Fibroblast of mammary gland (primary cell): ENCODE measurements at regions not wholly inside any gene's neighbourhood (a gene's known extent, or its start where the extent isn't known, plus 50 kb on each side); places are given as distances from the start of the nearest gene placed in this dataset.
"Not testable (repeated sequence)": the region's sequence is repeated elsewhere in the genome, so short reads cannot be mapped to it uniquely, and the experiment has no call there.

ENCODE experiments used
- DNase-seq: peaks from one replicate; pipeline ENCODE4 v3.0.0-alpha.2; 2010; ENCODE audit warnings: low read depth
- H3K4me3 ChIP-seq: 2 replicates; pipeline ENCODE4 v1.5.1; 2011; ENCODE audit warnings: low read depth, mild to moderate bottlenecking, low read length, moderate library complexity; ENCODE audit not compliant: control insufficient read depth
- CTCF ChIP-seq: conservative IDR thresholded peaks from 2 replicates; pipeline ENCODE4 v1.5.1; 2011; ENCODE audit warnings: low read depth, low read length, inconsistent platforms; ENCODE audit not compliant: control insufficient read depth, insufficient read depth

- H3K4me3 ChIP-seq: no peak overlapping the region
- DNase-seq: no peak
- no peak for TF ChIP-seq CTCF
These were observed 74.2 kb upstream of the N4BP1 start for GRCh38 chr16:48684148-48684547.

GRCh38 chr16:48682971-48683370 lies 73.0 kb upstream of the N4BP1 start:
- H3K4me3 ChIP-seq: no peak overlapping the region
- TF ChIP-seq CTCF: no peak
- no peak for DNase-seq

- no peak for TF ChIP-seq CTCF
- H3K4me3 ChIP-seq: no peak overlapping the region
- DNase-seq: peak; percentile 2
These were observed 71.5 kb upstream of the N4BP1 start for GRCh38 chr16:48681520-48681919.

GRCh38 chr16:48680881-48681280 lies 70.9 kb upstream of the N4BP1 start:
- TF ChIP-seq CTCF: no peak
- DNase-seq: no peak
- H3K4me3 ChIP-seq: no peak overlapping the region

- DNase-seq: peak; percentile 50
- no peak for TF ChIP-seq CTCF
- no peak overlapping the region for H3K4me3 ChIP-seq
These were observed 66.9 kb upstream of the N4BP1 start for GRCh38 chr16:48676836-48677235.

- not testable (repeated sequence) for H3K4me3 ChIP-seq, DNase-seq
These were observed 58.2 kb upstream of the N4BP1 start for GRCh38 chr16:48668184-48668583.

- DNase-seq: no peak
- no peak for TF ChIP-seq CTCF
- no peak overlapping the region for H3K4me3 ChIP-seq
These were observed 50.0 kb upstream of the N4BP1 start for GRCh38 chr16:48659940-48660339.
